GM19239 (cell line): ENCODE measurements at regions not wholly inside any gene's neighbourhood (a gene's known extent, or its start where the extent isn't known, plus 50 kb on each side); places are given as distances from the start of the nearest gene placed in this dataset.

Source experiments
- DNase-seq: peaks from one replicate; pipeline ENCODE4 v3.0.0; 2011; ENCODE audit warnings: low spot score; ENCODE audit not compliant: insufficient read length
- FAIRE-seq: peaks from 2 replicates; lab custom pipeline; 2011; peaks lifted over from hg19 to GRCh38; lab: Jason Lieb, UNC

DNA sequence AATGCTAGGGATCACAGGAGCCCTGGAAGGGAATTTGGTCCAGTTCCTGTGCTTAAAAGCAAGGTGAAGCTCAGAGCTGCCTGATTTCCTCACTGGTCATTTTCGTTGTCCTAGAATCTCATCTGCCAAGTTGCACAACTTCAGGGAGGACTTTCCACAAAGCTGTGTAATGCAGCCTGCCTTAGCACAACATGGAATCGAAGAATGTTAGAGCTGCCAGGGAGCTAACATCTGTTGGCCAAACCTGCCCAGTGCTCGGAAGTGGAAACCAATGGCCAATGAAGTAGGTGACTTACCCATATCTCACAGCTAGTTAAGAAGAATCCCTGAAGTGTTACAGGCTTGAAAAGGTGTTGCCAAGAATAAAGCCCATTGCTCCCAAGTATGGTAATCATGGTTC, 79.9 kb upstream of the SSTR1 start:
- no peak for FAIRE-seq
- no peak for DNase-seq

DNA sequence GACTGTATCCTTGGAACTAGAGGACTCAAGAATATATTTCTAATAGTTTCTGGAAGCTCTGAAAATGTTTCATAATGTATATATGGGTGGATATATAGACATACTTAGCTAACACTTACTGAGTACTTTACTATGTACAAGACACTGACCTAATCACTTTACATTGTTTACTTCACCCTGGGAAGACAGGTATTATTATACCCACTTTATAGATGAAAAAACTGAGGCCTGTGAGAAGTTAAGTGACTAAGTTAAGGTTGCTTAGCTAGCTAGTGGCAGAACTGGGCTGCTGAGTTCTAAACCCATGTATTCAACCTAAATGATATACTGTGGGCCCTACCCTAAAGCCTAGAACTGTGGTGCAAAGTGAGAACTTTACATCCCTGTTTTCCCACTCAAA, 79.1 kb upstream of the SSTR1 start:
- no peak for DNase-seq
- FAIRE-seq = no peak

DNA sequence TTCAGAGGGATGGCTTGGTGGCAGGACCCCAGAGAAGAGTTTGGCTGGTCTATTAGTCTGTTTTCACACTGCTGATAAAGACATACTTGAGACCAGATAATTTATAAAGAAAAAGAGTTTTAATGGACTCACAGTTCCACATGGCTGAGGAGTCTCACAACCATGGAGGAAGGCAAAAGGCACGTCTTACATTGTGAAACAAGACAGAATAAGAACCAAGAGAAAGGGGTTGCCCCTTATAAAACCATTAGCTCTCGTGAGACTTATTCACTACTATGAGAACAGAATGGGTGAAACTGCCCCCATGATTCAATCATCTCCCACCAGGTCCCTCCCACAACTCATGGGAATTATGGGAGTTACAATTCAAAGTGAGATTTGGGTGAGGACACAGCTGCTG, 78.5 kb upstream of the SSTR1 start:
- no peak for FAIRE-seq

DNA sequence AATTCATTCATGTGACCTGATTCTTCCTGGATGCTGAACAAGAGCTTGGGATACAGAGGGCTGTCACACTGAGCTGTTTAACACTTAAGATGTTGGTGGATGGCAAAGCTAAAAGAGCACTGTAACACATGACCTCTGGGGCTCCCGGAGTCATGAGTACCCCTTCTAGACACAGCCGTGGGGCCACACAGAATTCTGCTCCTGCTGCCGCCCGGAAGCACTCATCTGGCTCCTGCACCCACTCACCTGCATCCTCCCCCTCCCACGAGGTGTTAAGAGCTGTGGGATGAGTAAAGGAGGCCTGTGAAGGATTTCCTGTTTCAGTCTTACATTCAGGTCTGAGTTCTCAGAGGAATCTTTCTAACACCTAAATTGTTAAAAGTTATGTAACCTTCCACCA, 78.0 kb upstream of the SSTR1 start:
- no peak for FAIRE-seq
- no peak for DNase-seq

More for the DNA sequence above, 78.5 kb upstream of the SSTR1 start:
- no peak for DNase-seq

DNA sequence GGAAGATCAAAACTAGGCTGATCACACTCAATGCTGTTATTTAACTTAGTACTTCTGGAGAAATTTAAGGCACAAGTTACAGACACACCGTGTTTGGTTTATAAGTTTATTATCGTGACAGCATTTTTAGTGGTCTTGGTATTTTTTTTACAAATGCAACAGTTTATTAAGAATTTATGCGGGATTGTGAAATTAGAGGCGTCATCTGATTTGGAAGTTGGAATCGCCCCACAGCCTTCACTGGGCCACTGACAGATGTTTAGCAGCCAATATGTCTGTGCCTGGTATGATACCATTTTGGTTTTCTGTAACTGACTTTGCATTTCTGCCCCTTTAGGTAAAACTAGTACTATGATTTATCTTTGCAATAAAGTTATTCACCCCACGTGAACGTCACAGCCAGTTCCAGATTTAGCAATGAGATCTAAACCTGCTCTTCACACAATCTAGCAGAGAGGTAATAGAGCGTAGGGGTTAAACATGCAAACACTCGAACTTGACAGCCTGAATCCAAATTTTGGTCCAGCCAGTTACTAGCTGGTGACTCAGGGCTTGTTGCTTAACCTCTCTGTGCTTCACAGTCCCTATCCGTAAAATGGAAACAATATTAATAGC, 73.2 kb upstream of the SSTR1 start:
- DNase-seq (no peak), FAIRE-seq (no peak)

DNA sequence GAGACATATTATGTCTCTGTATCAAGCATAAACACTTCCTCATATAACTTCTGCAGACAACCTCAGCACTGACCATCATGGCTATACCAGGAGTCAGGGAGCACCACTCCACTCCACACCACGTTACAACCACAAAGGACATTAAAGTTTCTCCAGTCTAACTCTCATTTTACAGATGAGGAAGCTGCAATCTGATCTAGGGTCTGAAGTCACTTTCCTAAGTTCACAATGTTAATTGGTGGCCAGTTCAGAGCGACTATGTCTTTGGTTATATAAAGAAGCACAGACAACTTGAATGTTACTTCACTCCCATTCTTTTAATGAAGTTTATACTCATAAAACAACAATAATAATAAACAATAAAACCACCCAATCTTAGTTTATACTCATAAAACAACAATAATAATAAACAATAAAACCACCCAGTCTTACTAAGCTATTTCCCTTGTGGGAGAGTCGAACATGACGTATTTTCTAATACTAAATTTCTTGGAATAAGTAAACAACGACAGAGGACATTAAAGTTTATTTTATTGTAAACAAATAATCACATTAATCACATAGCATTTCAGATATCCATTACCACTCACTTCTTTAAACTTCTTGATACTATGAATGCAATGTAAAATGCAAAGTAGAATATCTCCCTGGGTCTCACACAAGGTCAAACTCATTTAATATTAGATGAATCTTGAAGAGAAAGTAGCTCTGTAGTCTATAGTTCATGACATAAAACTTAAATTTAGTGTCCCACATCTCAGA, 72.4 kb upstream of the SSTR1 start:
- FAIRE-seq = no peak
- DNase-seq = no peak

DNA sequence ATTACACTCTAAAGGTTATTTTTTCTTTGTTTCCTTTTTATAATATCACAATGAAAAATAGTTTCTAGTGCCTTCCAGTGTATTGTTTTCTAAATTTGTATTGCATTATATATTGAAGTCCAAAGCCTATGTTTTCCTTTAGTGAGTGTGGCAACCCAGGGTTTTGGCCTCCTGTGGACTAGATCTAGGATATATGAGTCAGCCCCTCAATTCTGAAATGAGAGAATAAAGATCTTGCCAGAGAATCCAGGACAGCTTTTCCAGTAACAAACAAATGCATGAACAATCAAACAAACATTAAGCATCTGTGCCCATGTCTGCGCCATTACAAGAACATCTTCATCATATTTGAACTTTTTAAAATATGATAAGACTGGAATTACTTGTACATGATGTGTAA, 70.7 kb upstream of the SSTR1 start:
- FAIRE-seq = no peak

DNA sequence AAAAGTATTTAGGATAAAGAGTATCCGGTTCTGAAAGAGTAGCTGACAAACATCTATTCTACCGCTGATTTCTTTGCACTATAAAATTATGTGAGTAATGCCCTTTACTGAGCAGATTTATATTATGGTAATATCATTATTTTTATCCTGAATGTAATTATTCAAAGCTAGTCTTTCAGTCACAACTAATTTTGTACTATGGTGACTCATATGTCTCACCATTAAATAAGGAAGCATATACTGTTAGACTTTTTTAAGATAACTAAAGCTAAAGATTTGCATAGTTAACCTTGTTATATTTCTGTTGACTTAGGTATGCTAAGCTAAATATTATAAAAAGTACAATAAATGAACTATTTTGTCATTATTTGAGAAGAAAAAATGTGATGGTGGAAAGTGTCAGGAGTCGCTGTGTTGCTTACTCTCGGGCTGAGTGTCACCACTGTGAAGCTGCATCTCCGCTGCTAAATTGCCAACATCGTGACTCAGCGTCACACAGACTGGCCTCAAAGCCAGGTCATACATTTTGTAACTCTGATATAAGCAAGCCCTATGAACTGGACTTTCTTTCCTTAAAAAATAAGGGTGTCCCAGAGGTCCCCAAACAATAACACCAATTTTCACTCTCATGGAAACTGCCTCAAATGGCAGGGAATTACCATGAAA, 69.1 kb upstream of the SSTR1 start:
- FAIRE-seq (no peak), DNase-seq (no peak)

More for the DNA sequence above, 70.7 kb upstream of the SSTR1 start:
- DNase-seq = no peak

DNA sequence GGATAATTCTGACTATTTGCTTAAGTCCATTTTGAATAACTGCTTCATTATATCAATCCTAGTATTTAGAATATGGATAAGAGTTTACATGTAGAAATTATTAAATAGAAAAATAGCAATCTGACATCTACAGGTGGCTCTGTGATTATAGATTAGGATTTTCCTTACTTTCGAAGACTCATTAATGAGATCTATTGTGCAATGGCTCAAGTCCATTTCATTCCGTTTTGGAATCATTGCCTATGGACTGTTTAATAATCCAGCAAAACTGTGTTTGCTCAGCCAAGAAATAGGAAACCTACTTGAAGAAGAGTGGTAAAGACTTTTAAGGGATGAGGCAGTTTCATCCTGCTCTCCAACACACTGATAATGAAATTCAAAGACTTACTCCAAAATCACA, 67.8 kb upstream of the SSTR1 start:
- DNase-seq (no peak), FAIRE-seq (no peak)

DNA sequence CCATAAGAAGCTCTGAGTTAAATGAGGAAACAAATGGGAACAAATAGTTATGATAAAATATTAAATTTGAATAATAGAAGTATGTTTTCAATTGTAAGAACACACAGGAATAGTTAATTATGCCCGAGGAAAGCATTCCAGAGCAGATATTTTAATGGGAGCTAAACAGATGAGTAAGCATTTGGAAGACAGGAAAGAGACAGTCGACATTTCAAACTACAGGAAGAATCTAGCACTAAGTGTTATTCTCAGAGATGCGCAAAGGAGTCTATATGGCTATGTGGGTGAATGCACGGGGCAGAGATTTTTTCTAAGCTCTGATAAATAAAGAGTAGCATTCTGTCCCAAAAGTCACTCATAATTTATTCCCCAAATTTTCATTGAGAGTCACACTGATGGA, 64.5 kb upstream of the SSTR1 start:
- DNase-seq (no peak), FAIRE-seq (no peak)

DNA sequence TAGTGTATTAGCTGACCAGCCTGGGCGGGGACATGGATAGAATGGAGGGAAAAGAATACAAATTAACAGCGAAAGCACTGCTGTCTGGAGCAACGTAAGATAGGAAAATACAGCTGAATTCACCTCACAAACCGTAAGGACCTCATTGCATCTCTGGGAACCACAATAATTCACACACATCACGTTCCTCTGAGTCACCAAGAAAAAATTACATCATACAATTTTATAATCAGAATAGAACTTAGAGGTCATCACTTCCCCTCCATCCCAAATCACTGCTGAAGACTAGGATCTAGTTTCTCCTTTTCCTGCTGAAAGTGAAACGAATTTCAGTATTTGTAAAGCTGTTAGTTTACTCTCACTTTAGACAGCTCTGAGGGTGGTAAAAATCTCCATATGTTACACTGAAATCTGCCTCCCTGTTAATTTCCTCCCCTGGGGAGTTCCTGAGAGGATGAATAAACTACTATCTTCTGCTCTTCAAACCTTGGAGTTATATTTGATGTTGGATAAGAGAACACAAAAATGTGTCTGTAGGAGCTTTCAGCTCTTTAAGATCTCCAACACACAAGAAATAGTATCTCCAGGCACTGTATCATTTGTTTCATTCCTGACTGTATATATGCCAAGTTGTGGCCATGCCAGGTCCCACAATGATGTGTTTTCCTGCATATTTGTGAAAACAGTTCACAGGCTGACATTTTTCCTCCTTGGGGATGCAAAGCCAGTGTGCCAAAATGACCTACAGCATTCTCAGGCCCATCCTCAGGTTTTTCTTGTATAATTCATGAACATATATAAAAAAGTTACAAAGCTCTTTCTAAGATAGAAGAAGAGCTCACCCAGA, 63.8 kb upstream of the SSTR1 start:
- no peak for DNase-seq
- no peak for FAIRE-seq

DNA sequence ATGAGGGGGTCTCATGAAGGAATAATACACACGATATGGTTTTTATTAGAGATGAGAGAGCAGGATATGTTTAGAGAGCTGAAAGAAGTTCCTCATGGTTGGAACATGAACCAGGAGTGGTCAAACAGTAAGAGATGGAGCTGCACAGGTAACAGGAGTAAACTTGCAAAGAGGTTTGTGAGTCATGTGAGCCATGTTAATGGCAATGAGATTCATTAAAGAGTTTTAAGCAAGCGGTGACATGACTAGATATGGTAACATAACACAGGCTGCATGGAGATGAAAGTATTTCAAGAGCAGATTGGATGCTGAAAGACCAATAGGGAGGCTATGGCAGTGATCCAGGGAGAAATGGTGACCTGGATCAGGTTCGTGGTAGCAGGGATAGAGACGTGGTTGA, 62.6 kb upstream of the SSTR1 start:
- no peak for DNase-seq
- FAIRE-seq = no peak

DNA sequence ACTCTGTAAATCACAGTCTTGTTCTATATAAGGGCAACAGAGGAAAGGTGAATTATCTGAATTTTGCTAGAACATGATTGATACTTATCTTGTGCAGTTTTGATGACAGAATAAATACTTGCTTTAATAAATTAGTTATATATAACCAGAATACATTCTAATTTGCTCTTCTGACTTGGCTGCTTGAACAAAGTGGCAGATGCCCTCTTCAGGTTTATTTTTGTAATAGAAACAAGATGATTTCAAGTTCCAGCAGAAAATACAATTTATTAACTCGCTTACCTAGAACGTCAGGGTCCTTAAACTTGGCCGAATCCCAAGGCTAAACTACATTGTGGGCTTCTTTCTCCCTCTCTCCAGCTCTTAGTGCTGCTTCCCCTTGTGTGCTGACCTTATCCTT, 57.6 kb upstream of the SSTR1 start:
- FAIRE-seq (no peak), DNase-seq (no peak)
